ENCODE measurements at regions not wholly inside any gene's neighbourhood (a gene's known extent, or its start where the extent isn't known, plus 50 kb on each side); places are given as distances from the start of the nearest gene placed in this dataset.

DNA sequence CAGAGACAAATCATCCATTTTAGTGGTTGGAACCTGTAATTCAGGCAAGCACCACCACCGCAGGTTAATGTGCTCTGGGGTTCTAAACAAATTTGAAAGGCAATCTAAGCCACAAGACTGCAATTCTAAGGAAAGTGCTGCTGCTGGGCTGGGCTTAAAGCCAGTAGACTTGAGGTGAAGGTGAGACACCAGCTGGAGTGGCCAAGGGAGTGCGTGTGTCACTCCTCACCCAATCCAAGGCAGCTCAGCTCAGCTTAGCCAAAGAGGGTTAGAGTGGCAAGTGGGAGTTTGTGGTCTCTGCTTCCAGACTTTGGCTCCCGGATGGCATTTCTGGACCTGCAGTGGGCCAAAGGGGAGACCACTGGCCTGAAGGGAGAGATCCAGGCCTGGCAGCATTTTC lies 1655.6 kb downstream of the SI start:
- Mint-ChIP-seq H3K36me3 (ENCODE audit: insufficient read depth in 1 of 3, low read depth in 3 of 3) (no peaks in the 10 kb centered on the region), H3K9me3 (0 out of 5 replicates have a peak, but pooled peaks cover 0 to 4% of the 10 kb centered on the region in 2 experiments), H3K4me1 (no peaks in the 10 kb centered on the region), H3K27me3 (ENCODE audit: low read depth) (no peaks in the 10 kb centered on the region), H3K27ac (no peak overlapping the region), H3K4me3 (no peak overlapping the region)
- H3K27ac ChIP-seq (ENCODE audit: insufficient read length, low read depth, low read length): no peak overlapping the region
- no peak overlapping the region for H2AFZ ChIP-seq (ENCODE audit: low read length)
- no peaks in the 10 kb centered on the region for H3K27me3 ChIP-seq (ENCODE audit: insufficient read depth, low read length)
- no peak overlapping the region for H2BK12ac ChIP-seq (ENCODE audit: insufficient read length, low read depth, low read length)
- no peak overlapping the region for H2BK15ac ChIP-seq (ENCODE audit: low read depth, low read length)
- H3K79me2 ChIP-seq (ENCODE audit: insufficient read depth, low read length): no peaks in the 10 kb centered on the region
- no peaks in the 10 kb centered on the region for H3K79me1 ChIP-seq (ENCODE audit: insufficient read depth, low read depth, low read length, poor library complexity, severe bottlenecking)
- H4K20me1 ChIP-seq (ENCODE audit: control insufficient read depth, insufficient read depth, insufficient read length): no peaks in the 10 kb centered on the region
- H3T11ph ChIP-seq (ENCODE audit: low read length): no peak overlapping the region
- no CpG with 5 or more reads among the region's 3 CpGs for WGBS (ENCODE audit: extremely low coverage, insufficient read length, low lambda C conversion rate)
- H4K91ac ChIP-seq (ENCODE audit: insufficient read length, low read depth, low read length): no peak overlapping the region
- no peak for DNase-seq
- no peak overlapping the region for H3K23ac ChIP-seq (ENCODE audit: insufficient read length, low read depth, low read length)
- H3K4me1 ChIP-seq (ENCODE audit: insufficient read depth, low read length): no peaks in the 10 kb centered on the region
- H2BK5ac ChIP-seq (ENCODE audit: insufficient read length, low read length): no peak overlapping the region
- H3K9me3 ChIP-seq (ENCODE audit: control insufficient read depth, low read depth, low read length): no peaks in the 10 kb centered on the region
- no peak overlapping the region for H3K56ac ChIP-seq (ENCODE audit: insufficient read length, low read depth, low read length)
- H2BK120ac ChIP-seq (ENCODE audit: low read depth, low read length, poor library complexity, severe bottlenecking): no peak overlapping the region
- no peak overlapping the region for H4K8ac ChIP-seq (replicated peaks; ENCODE audit: insufficient read length, low read depth, low read length)
- no peaks in the 10 kb centered on the region for H3K23me2 ChIP-seq (ENCODE audit: insufficient read length, low read depth, low read length, poor library complexity, severe bottlenecking)
- no peak overlapping the region for H3K14ac ChIP-seq (ENCODE audit: insufficient read depth, low read length)
- no peak overlapping the region for H3K4ac ChIP-seq (ENCODE audit: low read depth, low read length)
- H3K18ac ChIP-seq (ENCODE audit: insufficient read length, low read depth, low read length): no peak overlapping the region
- H3K4me2 ChIP-seq (ENCODE audit: insufficient read depth, insufficient read length, low read length): no peak overlapping the region
- H4K5ac ChIP-seq (ENCODE audit: insufficient read length, low read depth, low read length): no peak overlapping the region
- H2BK20ac ChIP-seq (ENCODE audit: low read depth, low read length, poor library complexity, severe bottlenecking): no peak overlapping the region
- no peak overlapping the region for H3K9ac ChIP-seq (ENCODE audit: extremely low read depth, insufficient read length, low read length)
- H2AK5ac ChIP-seq (ENCODE audit: insufficient read length, low read length): no peak overlapping the region
- TF ChIP-seq, protein P1, sequence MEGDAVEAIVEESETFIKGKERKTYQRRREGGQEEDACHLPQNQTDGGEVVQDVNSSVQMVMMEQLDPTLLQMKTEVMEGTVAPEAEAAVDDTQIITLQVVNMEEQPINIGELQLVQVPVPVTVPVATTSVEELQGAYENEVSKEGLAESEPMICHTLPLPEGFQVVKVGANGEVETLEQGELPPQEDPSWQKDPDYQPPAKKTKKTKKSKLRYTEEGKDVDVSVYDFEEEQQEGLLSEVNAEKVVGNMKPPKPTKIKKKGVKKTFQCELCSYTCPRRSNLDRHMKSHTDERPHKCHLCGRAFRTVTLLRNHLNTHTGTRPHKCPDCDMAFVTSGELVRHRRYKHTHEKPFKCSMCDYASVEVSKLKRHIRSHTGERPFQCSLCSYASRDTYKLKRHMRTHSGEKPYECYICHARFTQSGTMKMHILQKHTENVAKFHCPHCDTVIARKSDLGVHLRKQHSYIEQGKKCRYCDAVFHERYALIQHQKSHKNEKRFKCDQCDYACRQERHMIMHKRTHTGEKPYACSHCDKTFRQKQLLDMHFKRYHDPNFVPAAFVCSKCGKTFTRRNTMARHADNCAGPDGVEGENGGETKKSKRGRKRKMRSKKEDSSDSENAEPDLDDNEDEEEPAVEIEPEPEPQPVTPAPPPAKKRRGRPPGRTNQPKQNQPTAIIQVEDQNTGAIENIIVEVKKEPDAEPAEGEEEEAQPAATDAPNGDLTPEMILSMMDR (conservative IDR thresholded peaks at IDR 0.05): no peak
